ENCODE measurements at regions not wholly inside any gene's neighbourhood (a gene's known extent, or its start where the extent isn't known, plus 50 kb on each side); places are given as distances from the start of the nearest gene placed in this dataset.

DNA sequence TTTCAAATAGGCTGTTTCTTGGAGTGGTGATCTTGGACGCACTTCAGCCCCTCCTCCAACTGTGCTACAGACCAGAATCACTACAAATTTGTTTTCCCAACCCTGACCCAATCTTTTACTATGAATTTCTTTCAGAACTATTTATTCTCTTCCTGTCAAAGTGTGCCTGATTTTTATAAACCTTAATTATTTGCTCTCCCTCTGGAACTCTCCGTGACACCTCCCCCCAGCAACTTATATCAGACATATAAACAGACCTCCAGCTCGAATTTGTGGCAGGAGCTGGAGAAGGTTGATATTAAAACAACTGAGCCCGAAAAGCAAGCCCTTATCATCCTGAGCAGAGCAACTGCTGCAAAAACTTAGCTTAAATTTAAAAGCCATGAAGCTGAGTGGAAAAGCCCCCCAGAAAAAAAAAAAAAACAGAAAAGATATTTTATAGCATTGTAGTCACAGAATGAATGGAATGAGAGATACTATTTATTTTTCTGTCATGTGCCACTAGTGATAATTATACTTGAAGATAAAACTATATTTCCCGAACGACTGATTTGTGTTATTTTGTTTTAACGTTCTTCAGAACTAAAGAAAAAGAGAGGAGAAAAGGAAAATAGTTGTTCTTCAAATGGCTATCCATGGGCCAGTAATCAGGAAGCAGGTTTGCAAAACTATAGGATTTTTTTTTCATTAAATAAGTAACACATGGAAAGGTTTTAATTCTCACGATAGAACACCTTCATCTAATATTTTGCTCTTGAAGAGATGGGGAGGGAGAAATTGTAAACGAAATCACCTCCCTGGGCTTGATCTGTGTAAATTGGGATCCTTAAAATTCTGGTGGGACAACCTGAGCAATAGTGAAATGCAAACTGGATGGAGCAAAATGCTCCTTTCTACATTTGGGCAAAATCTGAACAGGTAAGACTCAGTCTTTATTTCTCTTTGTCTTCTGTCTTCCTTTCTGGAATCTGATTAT, 80.8 kb downstream of the NR2F2 start:
- WGBS, 2 experiments (ENCODE audit: extremely low coverage in 2 of 2, insufficient read length in 1 of 2): no CpG with 5 or more reads among the region's 9 CpGs

More for the DNA sequence above, 80.8 kb downstream of the NR2F2 start:
- Histone ChIP-seq H2BK15ac (ENCODE audit: low read depth, low read length) (no peak overlapping the region), H3K27ac (ENCODE audit: insufficient read depth, low read length) (no peak overlapping the region), H4K20me1 (ENCODE audit: insufficient read depth, low read length) (no peaks in the 10 kb centered on the region), H3K36me3 (ENCODE audit: control insufficient read depth, insufficient read depth, low read length) (no peaks in the 10 kb centered on the region), H2AFZ (replicated peaks; ENCODE audit: low read length, poor library complexity) (no peak overlapping the region), H3K23ac (ENCODE audit: low read depth, low read length) (no peak overlapping the region), H3K9me1 (ENCODE audit: insufficient read depth, low read length) (no peaks in the 10 kb centered on the region), H4K8ac (ENCODE audit: low read depth in 2 of 2, low read length in 2 of 2) (no peak overlapping the region), H3K27me3 (ENCODE audit: control insufficient read depth, insufficient read depth, low read length) (peaks cover 89% of the 10 kb centered on the region), H2BK20ac (ENCODE audit: low read depth, low read length) (no peak overlapping the region), H3K4me3 (ENCODE audit: insufficient read depth, low read depth, low read length) (no peak overlapping the region), H2AK5ac (ENCODE audit: low read depth, low read length) (no peak overlapping the region), H3K9ac (ENCODE audit: low read depth, low read length) (no peak overlapping the region), H3K9me3 (ENCODE audit: control insufficient read depth, insufficient read depth, low read length) (peaks cover 13% of the 10 kb centered on the region), H3K18ac (ENCODE audit: low read depth, low read length) (no peak overlapping the region), H4K5ac (ENCODE audit: low read depth, low read length) (no peak overlapping the region), H2AK9ac (replicated peaks; ENCODE audit: low read depth, low read length, poor library complexity) (no peak overlapping the region), H2BK5ac (ENCODE audit: low read depth, low read length, poor library complexity, severe bottlenecking) (no peak overlapping the region), H4K91ac (ENCODE audit: insufficient read depth, low read depth, low read length) (no peak overlapping the region), H3K4me2 (ENCODE audit: low read depth, low read length) (no peak overlapping the region), H3K56ac (ENCODE audit: extremely low read depth, insufficient read depth, low read length) (no peak overlapping the region), H3K79me1 (ENCODE audit: low read depth in 1 of 2, low read length in 2 of 2) (no peaks in the 10 kb centered on the region), H3K14ac (replicated peaks; ENCODE audit: low read depth, low read length) (no peak overlapping the region), H3K4ac (ENCODE audit: low read depth, low read length) (no peak overlapping the region), H3K4me1 (ENCODE audit: control insufficient read depth, insufficient read depth, low read length) (peaks cover 2% of the 10 kb centered on the region; the same call in 1 of the 2 replicates), H2BK120ac (ENCODE audit: low read depth, low read length) (no peak overlapping the region)
- DNase-seq: no peak
- TF ChIP-seq FOS (IDR thresholded peaks at IDR 0.05; ENCODE audit: low read depth, low read length) (no peak), BHLHE40 (IDR thresholded peaks at IDR 0.05; ENCODE audit: low read depth, low read length) (no peak), POLR2A (IDR thresholded peaks at IDR 0.05; ENCODE audit: low read depth, low read length) (no peak), MAZ (IDR thresholded peaks at IDR 0.05; ENCODE audit: borderline replicate concordance, low read depth, low read length) (no peak), NFE2L2 (IDR thresholded peaks at IDR 0.05; ENCODE audit: low read depth, low read length) (no peak), MXI1 (IDR thresholded peaks at IDR 0.05; ENCODE audit: borderline replicate concordance, low read depth, low read length) (no peak), MAFK (IDR thresholded peaks at IDR 0.05; ENCODE audit: low read depth, low read length) (no peak), RFX5 (IDR thresholded peaks at IDR 0.05; ENCODE audit: low read depth, low read length) (no peak), SMC3 (IDR thresholded peaks at IDR 0.05; ENCODE audit: low read depth, low read length) (no peak), RAD21 (IDR thresholded peaks at IDR 0.05; ENCODE audit: low read length) (no peak), RCOR1 (IDR thresholded peaks at IDR 0.05; ENCODE audit: insufficient replicate concordance, low read length) (no peak), CEBPB (IDR thresholded peaks at IDR 0.05; ENCODE audit: low read depth, low read length) (no peak)
- TF ChIP-seq, protein P1, sequence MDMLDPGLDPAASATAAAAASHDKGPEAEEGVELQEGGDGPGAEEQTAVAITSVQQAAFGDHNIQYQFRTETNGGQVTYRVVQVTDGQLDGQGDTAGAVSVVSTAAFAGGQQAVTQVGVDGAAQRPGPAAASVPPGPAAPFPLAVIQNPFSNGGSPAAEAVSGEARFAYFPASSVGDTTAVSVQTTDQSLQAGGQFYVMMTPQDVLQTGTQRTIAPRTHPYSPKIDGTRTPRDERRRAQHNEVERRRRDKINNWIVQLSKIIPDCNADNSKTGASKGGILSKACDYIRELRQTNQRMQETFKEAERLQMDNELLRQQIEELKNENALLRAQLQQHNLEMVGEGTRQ (IDR thresholded peaks at IDR 0.05; ENCODE audit: low read depth, low read length): no peak
- TF ChIP-seq, protein P2, sequence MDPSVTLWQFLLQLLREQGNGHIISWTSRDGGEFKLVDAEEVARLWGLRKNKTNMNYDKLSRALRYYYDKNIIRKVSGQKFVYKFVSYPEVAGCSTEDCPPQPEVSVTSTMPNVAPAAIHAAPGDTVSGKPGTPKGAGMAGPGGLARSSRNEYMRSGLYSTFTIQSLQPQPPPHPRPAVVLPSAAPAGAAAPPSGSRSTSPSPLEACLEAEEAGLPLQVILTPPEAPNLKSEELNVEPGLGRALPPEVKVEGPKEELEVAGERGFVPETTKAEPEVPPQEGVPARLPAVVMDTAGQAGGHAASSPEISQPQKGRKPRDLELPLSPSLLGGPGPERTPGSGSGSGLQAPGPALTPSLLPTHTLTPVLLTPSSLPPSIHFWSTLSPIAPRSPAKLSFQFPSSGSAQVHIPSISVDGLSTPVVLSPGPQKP (IDR thresholded peaks at IDR 0.05; ENCODE audit: borderline replicate concordance, low read depth, low read length): no peak
- ChIA-PET POLR2A (ENCODE audit: unreplicated experiment) (no interaction called here), CTCF (interaction anchor here (1.2 kb wide), 1 partner anchor 11 kb away, joined by 3 read pairs; no protein-coding TSS in a partner anchor)
- no peak for ATAC-seq (ENCODE audit: low read depth)
- no TSS peak for BruUV-seq (replicated peaks)
- in situ Hi-C loops (cut with MboI; ENCODE audit: low sequenced_read_pairs) (no loop called here), intact Hi-C loops (cut with micrococcal nuclease) (no loop called here), dilution Hi-C loops (cut with HindIII; ENCODE audit: low sequenced_read_pairs, unreplicated experiment) (no loop called here)

Data from IMR-90 (cell line).